ENCODE measurements at regions not wholly inside any gene's neighbourhood (a gene's known extent, or its start where the extent isn't known, plus 50 kb on each side); places are given as distances from the start of the nearest gene placed in this dataset.

DNA sequence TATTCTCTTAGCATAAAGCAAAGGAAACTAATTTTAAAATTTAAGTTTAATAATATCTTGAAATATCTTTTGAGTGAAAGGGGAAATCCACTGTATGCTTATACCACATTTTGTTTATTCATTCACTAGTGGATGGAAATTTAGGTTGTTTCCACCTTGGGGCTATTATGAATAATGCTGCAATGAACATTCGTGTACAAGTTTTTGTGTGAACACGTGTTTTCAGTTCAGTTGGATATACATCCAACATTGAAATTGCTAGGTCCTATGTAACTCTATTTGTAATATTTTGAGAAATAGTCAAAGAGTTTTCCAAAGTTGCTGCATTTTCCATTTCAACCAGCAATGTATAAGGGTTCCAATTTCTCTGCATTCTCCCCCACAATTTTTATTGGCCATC, 83.7 kb upstream of the ETV6 start:
- TF ChIP-seq GATA2 (IDR thresholded peaks at IDR 0.05; ENCODE audit: low read depth, low read length) (no peak), GATA3 (IDR thresholded peaks at IDR 0.05; ENCODE audit: low read depth, low read length) (no peak)
